ENCODE measurements at regions not wholly inside any gene's neighbourhood (a gene's known extent, or its start where the extent isn't known, plus 50 kb on each side); places are given as distances from the start of the nearest gene placed in this dataset.
A peak's percentile ranks its signal among the peaks of the same experiment; 100 is the strongest.

GRCh38 chr2:118706371-118706770 lies 141.1 kb downstream of the EN1 start:
- Histone ChIP-seq H4K20me1 (ENCODE audit: insufficient read depth, low read length) (no peaks in the 10 kb centered on the region), H3K4me1 (ENCODE audit: insufficient read depth, low read length) (no peaks in the 10 kb centered on the region), H2AFZ (ENCODE audit: low read length) (no peak overlapping the region), H3K4me3 (ENCODE audit: insufficient read depth, low read length) (no peak overlapping the region), H3K27ac (ENCODE audit: low read depth, low read length) (no peak overlapping the region), H3K9me3 (ENCODE audit: low read depth, low read length) (no peaks in the 10 kb centered on the region), H3K4me2 (ENCODE audit: insufficient read depth, low read length) (no peak overlapping the region), H3K79me2 (ENCODE audit: insufficient read depth, low read length) (no peaks in the 10 kb centered on the region), H3K27me3 (ENCODE audit: insufficient read depth, low read length) (peaks cover 2% of the 10 kb centered on the region), H3K36me3 (ENCODE audit: insufficient read depth, low read length) (no peaks in the 10 kb centered on the region)
- no peak for DNase-seq (ENCODE audit: insufficient read length, low spot score, missing footprints)
- no peak for TF ChIP-seq CTCF (IDR thresholded peaks at IDR 0.05; ENCODE audit: extremely low read depth, low read depth, low read length)

GRCh38 chr2:118705032-118705431 lies 142.4 kb downstream of the EN1 start:
- Histone ChIP-seq H3K4me2 (ENCODE audit: insufficient read depth, low read length) (no peak overlapping the region), H4K20me1 (ENCODE audit: insufficient read depth, low read length) (no peaks in the 10 kb centered on the region), H3K36me3 (ENCODE audit: insufficient read depth, low read length) (no peaks in the 10 kb centered on the region), H2AFZ (ENCODE audit: low read length) (no peak overlapping the region), H3K4me1 (ENCODE audit: insufficient read depth, low read length) (no peaks in the 10 kb centered on the region), H3K27me3 (ENCODE audit: insufficient read depth, low read length) (peaks cover 2% of the 10 kb centered on the region), H3K4me3 (ENCODE audit: insufficient read depth, low read length) (no peak overlapping the region), H3K9me3 (ENCODE audit: low read depth, low read length) (no peaks in the 10 kb centered on the region), H3K79me2 (ENCODE audit: insufficient read depth, low read length) (no peaks in the 10 kb centered on the region), H3K27ac (ENCODE audit: low read depth, low read length) (no peak overlapping the region)
- DNase-seq (ENCODE audit: insufficient read length, low spot score, missing footprints) = peak; percentile 80
- TF ChIP-seq CTCF (IDR thresholded peaks at IDR 0.05; ENCODE audit: extremely low read depth, low read depth, low read length) = no peak

- H3K4me3 ChIP-seq (ENCODE audit: insufficient read depth, low read length) = no peak overlapping the region
- no peak overlapping the region for H3K27ac ChIP-seq (ENCODE audit: low read depth, low read length)
- H3K79me2 ChIP-seq (ENCODE audit: insufficient read depth, low read length) = no peaks in the 10 kb centered on the region
- no peak overlapping the region for H2AFZ ChIP-seq (ENCODE audit: low read length)
- no peak overlapping the region for H3K4me2 ChIP-seq (ENCODE audit: insufficient read depth, low read length)
- no peaks in the 10 kb centered on the region for H4K20me1 ChIP-seq (ENCODE audit: insufficient read depth, low read length)
- no peaks in the 10 kb centered on the region for H3K4me1 ChIP-seq (ENCODE audit: insufficient read depth, low read length)
- H3K27me3 ChIP-seq (ENCODE audit: insufficient read depth, low read length) = peaks cover 3% of the 10 kb centered on the region
- DNase-seq (ENCODE audit: insufficient read length, low spot score, missing footprints) = no peak
- no peaks in the 10 kb centered on the region for H3K9me3 ChIP-seq (ENCODE audit: low read depth, low read length)
- no peaks in the 10 kb centered on the region for H3K36me3 ChIP-seq (ENCODE audit: insufficient read depth, low read length)
- no peak for TF ChIP-seq CTCF (IDR thresholded peaks at IDR 0.05; ENCODE audit: extremely low read depth, low read depth, low read length)
Observed at GRCh38 chr2:118699447-118700175, 147.8 kb downstream of the EN1 start.

- Histone ChIP-seq H2AFZ (ENCODE audit: low read length) (no peak overlapping the region), H3K9me3 (ENCODE audit: low read depth, low read length) (no peaks in the 10 kb centered on the region), H3K4me2 (ENCODE audit: insufficient read depth, low read length) (no peak overlapping the region), H3K27ac (ENCODE audit: low read depth, low read length) (no peak overlapping the region), H3K79me2 (ENCODE audit: insufficient read depth, low read length) (no peaks in the 10 kb centered on the region), H3K27me3 (ENCODE audit: insufficient read depth, low read length) (peaks cover 3% of the 10 kb centered on the region), H3K4me1 (ENCODE audit: insufficient read depth, low read length) (no peaks in the 10 kb centered on the region), H3K36me3 (ENCODE audit: insufficient read depth, low read length) (no peaks in the 10 kb centered on the region), H3K4me3 (ENCODE audit: insufficient read depth, low read length) (no peak overlapping the region), H4K20me1 (ENCODE audit: insufficient read depth, low read length) (no peaks in the 10 kb centered on the region)
- DNase-seq (ENCODE audit: insufficient read length, low spot score, missing footprints) = no peak
- no peak for TF ChIP-seq CTCF (IDR thresholded peaks at IDR 0.05; ENCODE audit: extremely low read depth, low read depth, low read length)
Observed at GRCh38 chr2:118698564-118698963, 148.9 kb downstream of the EN1 start.
